B cell (primary cell): ENCODE measurements at regions not wholly inside any gene's neighbourhood (a gene's known extent, or its start where the extent isn't known, plus 50 kb on each side); places are given as distances from the start of the nearest gene placed in this dataset.

Experiments
- ATAC-seq: fragments of 200-7000 bp; cut with Tn5 transposase; one replicate; pipeline ENCODE4 v1.10.0; 2021; ENCODE audit warnings: low read depth, mild to moderate bottlenecking, moderate number of reproducible peaks, moderate library complexity
- CTCF ChIA-PET: fragments of 350-600 bp; sonication (Branson Sonifier 250); formaldehyde crosslinking; loops from one replicate; lab custom pipeline; 2021; ENCODE audit warnings: antibody characterized with exemption, inconsistent platforms; lab: Charles Lee
- POLR2A ChIA-PET: fragments of 350-600 bp; sonication (Branson Sonifier 250); formaldehyde crosslinking; loops from one replicate; lab custom pipeline; 2021; ENCODE audit warnings: antibody characterized with exemption; lab: Charles Lee
- DNase-seq: peaks from one replicate; pipeline ENCODE4 v3.0.0; 2013
- H2AFZ ChIP-seq: 2 replicates; pipeline ENCODE4 v1.6.1; 2012; ENCODE audit warnings: mild to moderate bottlenecking, low read depth, low read length; ENCODE audit not compliant: insufficient read depth, poor library complexity, severe bottlenecking
- H3K27ac ChIP-seq, 2 donors: 1 replicate in 1 of 2; 2 replicates in 1 of 2; pipeline ENCODE4 v1.5.1; 2012 to 2013; ENCODE audit warnings: low read length in 2 of 2, mild to moderate bottlenecking in 2 of 2, moderate library complexity in 1 of 2
- H3K27me3 ChIP-seq, 4 experiments: fragments of 200-600 bp in 1 of 4; sonication (generic) in 1 of 4; replicated peaks in 1 of 4; 1 replicate in 2 of 4; 2 replicates in 2 of 4; pipeline versions ENCODE4 v1.6.1 to v1.7.0; 2013 to 2016; ENCODE audit warnings: low read length in 3 of 4, mild to moderate bottlenecking in 2 of 4, mixed read lengths in 1 of 4, moderate library complexity in 1 of 4; ENCODE audit not compliant: insufficient read depth in 4 of 4, control insufficient read depth in 3 of 4; ENCODE audit errors: control extremely low read depth in 1 of 4
- H3K36me3 ChIP-seq, 2 experiments: replicated peaks in 1 of 2; 1 replicate in 1 of 2; 2 replicates in 1 of 2; pipeline versions ENCODE4 v1.6.1 to v1.7.1; 2013; ENCODE audit warnings: low read length in 1 of 2; ENCODE audit not compliant: insufficient read depth in 2 of 2, control insufficient read depth in 1 of 2; ENCODE audit errors: control extremely low read depth in 1 of 2, extremely low read depth in 1 of 2
- H3K4me1 ChIP-seq, 2 donors: fragments of 200-600 bp in 1 of 2; sonication (generic) in 1 of 2; 1 replicate in 1 of 2; 2 replicates in 1 of 2; pipeline versions ENCODE4 v1.5.1 to v1.6.1; 2013 to 2017; ENCODE audit warnings: low read length in 2 of 2; ENCODE audit not compliant: control insufficient read depth in 2 of 2, insufficient read depth in 2 of 2
- H3K4me2 ChIP-seq: replicated peaks from 2 replicates; pipeline ENCODE3; 2012; ENCODE audit warnings: mild to moderate bottlenecking, low read depth, low read length; ENCODE audit not compliant: poor library complexity, severe bottlenecking
- H3K4me3 ChIP-seq, 5 experiments: fragments of 200-600 bp in 1 of 5; sonication (generic) in 1 of 5; 1 replicate in 3 of 5; 2 replicates in 2 of 5; pipeline versions ENCODE4 v1.5.1 to v1.7.0; 2011 to 2016; ENCODE audit warnings: low read length in 4 of 5, mild to moderate bottlenecking in 4 of 5, low read depth in 2 of 5, control low read depth in 1 of 5, moderate library complexity in 1 of 5; ENCODE audit not compliant: insufficient read depth in 1 of 5; ENCODE audit errors: control extremely low read depth in 1 of 5, extremely low read depth in 1 of 5
- H3K79me2 ChIP-seq: fragments of 200-600 bp; sonication (generic); one replicate; pipeline ENCODE4 v1.6.0; 2016; ENCODE audit warnings: low read length; ENCODE audit not compliant: control insufficient read depth, insufficient read depth
- H3K9ac ChIP-seq: fragments of 200-600 bp; sonication (generic); 2 replicates; pipeline ENCODE4 v1.6.1; 2017; ENCODE audit warnings: mild to moderate bottlenecking, low read length, moderate library complexity
- H3K9me3 ChIP-seq, 3 donors: one replicate each; pipeline versions ENCODE4 v1.6.1 to v1.7.1; 2013; ENCODE audit warnings: low read length in 2 of 3; ENCODE audit not compliant: control insufficient read depth in 2 of 3, insufficient read depth in 1 of 3; ENCODE audit errors: control extremely low read depth in 1 of 3
- H4K20me1 ChIP-seq: 2 replicates; pipeline ENCODE4 v1.6.0; 2012; ENCODE audit warnings: mild to moderate bottlenecking, low read length; ENCODE audit not compliant: insufficient read depth, control insufficient read depth, poor library complexity, severe bottlenecking
- H3K27ac Mint-ChIP-seq: one replicate; pipeline ENCODE4 v1.8.0; 2021; ENCODE audit warnings: mixed read lengths
- H3K27me3 Mint-ChIP-seq: one replicate; pipeline ENCODE4 v1.8.0; 2021; ENCODE audit warnings: mixed read lengths
- H3K4me1 Mint-ChIP-seq: one replicate; pipeline ENCODE4 v1.8.0; 2021; ENCODE audit warnings: mixed read lengths
- H3K4me3 Mint-ChIP-seq: one replicate; pipeline ENCODE4 v1.8.0; 2021; ENCODE audit warnings: mixed read lengths
- H3K9me3 Mint-ChIP-seq: one replicate; pipeline ENCODE4 v1.8.0; 2022; ENCODE audit warnings: mixed read lengths; ENCODE audit not compliant: insufficient read depth
- CTCF ChIP-seq: fragments of 200-600 bp; IDR thresholded peaks from one replicate; pipeline ENCODE4 v1.8.0; 2022; ENCODE audit warnings: antibody characterized with exemption, mild to moderate bottlenecking
- EZH2 ChIP-seq: IDR thresholded peaks from 2 replicates; pipeline ENCODE4 v1.6.1; 2012; ENCODE audit warnings: borderline replicate concordance, low read depth, mild to moderate bottlenecking, moderate library complexity, low read length; ENCODE audit not compliant: insufficient read depth, poor library complexity, severe bottlenecking
- WGBS: methylation state at CpG from one replicate; pipeline ENCODE4 v1.1.5; 2013; ENCODE audit warnings: missing lambda C conversion rate; ENCODE audit not compliant: insufficient coverage; 5-methylcytosine and 5-hydroxymethylcytosine counted together
- intact Hi-C: fragments of 100-400 bp; cut with micrococcal nuclease; formaldehyde crosslinking; loops from one replicate; pipeline ENCODE4 v1.10.0; 2022

DNA sequence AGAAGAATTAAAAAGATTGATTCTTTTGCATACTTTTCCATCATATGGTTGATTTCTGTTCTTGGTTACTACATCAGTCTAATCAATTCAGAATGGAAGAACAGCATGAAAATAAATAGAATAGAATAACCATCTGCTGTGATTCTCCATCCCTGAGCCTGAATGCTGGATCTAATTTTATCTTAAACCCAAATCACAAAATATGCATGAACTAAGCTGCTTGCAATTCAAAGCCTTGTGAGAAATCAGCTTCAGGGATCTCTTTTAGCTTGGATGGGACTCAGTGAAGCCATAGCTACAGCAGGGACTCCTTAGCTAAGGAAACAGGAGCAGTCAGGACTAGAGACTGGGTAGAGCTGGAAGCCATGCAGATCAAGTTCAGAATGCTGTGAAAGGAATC lies 74.1 kb downstream of the TPBG start:
- Histone ChIP-seq H3K4me2 (no peak overlapping the region), H3K9me3 (no peaks in the 10 kb centered on the region), H3K4me3 (no peak overlapping the region), H4K20me1 (no peaks in the 10 kb centered on the region), H3K4me1 (no peaks in the 10 kb centered on the region), H3K27ac (no peak overlapping the region), H3K27me3 (no peaks in the 10 kb centered on the region), H2AFZ (no peak overlapping the region), H3K36me3 (no peaks in the 10 kb centered on the region), H3K79me2 (no peaks in the 10 kb centered on the region), H3K9ac (no peak overlapping the region)
- ChIA-PET CTCF (no interaction called here), POLR2A (no interaction called here)
- H3K27me3 Mint-ChIP-seq: no peaks in the 10 kb centered on the region
- no peaks in the 10 kb centered on the region for H3K4me1 Mint-ChIP-seq
- intact Hi-C loops: no loop called here
- no peak for TF ChIP-seq CTCF
- no peak for TF ChIP-seq EZH2
- no peak overlapping the region for H3K27ac Mint-ChIP-seq
- no peak for ATAC-seq
- no peak for DNase-seq
- H3K9me3 Mint-ChIP-seq: no peaks in the 10 kb centered on the region
- H3K4me3 Mint-ChIP-seq: no peak overlapping the region

GRCh38 chr6:82441047-82441855 lies 77.6 kb downstream of the TPBG start:
- CTCF ChIA-PET: interaction anchor here (0.5 kb wide), 1 partner anchor 22 kb away, joined by 4 read pairs; no protein-coding TSS in a partner anchor
- POLR2A ChIA-PET: no interaction called here
- WGBS: no CpG with 5 or more reads among the region's 3 CpGs
- ATAC-seq: no peak
- H3K4me1 Mint-ChIP-seq: no peaks in the 10 kb centered on the region
- Histone ChIP-seq H3K9ac (no peak overlapping the region), H3K4me3 (no peak overlapping the region), H4K20me1 (no peaks in the 10 kb centered on the region), H3K4me1 (no peaks in the 10 kb centered on the region), H3K27ac (no peak overlapping the region), H3K36me3 (no peaks in the 10 kb centered on the region), H3K9me3 (no peaks in the 10 kb centered on the region), H2AFZ (no peak overlapping the region), H3K4me2 (no peak overlapping the region), H3K27me3 (no peaks in the 10 kb centered on the region), H3K79me2 (no peaks in the 10 kb centered on the region)
- intact Hi-C loops: no loop called here
- TF ChIP-seq CTCF (no peak), EZH2 (no peak)
- no peaks in the 10 kb centered on the region for H3K9me3 Mint-ChIP-seq
- H3K4me3 Mint-ChIP-seq: no peak overlapping the region
- H3K27me3 Mint-ChIP-seq: no peaks in the 10 kb centered on the region
- DNase-seq: no peak
- no peak overlapping the region for H3K27ac Mint-ChIP-seq
